Effector CD4-positive, alpha-beta T cell (primary cell): ENCODE measurements at regions not wholly inside any gene's neighbourhood (a gene's known extent, or its start where the extent isn't known, plus 50 kb on each side); places are given as distances from the start of the nearest gene placed in this dataset.

Source experiments
- DNase-seq: peaks from one replicate; pipeline ENCODE4 v3.0.0-alpha.2; 2020

DNA sequence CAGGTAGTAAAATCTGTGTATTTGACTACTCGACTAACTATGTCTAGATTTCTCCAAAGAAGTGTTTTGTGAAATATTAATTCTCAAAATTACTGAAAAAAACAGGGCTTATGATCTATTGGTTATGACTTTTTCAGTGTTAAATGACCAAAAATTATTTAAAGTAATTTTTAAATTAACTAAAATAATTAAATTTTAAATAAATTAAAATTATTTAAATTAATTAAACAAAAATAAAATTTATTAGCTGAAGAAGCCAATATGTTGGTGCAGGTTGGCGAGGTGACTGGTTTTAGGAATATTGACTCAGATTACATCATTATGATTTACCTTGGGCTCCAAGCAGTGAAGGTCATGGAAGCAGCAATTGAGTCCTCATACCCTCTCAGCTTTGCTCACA, 483.2 kb downstream of the PTPRC start:
- no peak for DNase-seq

DNA sequence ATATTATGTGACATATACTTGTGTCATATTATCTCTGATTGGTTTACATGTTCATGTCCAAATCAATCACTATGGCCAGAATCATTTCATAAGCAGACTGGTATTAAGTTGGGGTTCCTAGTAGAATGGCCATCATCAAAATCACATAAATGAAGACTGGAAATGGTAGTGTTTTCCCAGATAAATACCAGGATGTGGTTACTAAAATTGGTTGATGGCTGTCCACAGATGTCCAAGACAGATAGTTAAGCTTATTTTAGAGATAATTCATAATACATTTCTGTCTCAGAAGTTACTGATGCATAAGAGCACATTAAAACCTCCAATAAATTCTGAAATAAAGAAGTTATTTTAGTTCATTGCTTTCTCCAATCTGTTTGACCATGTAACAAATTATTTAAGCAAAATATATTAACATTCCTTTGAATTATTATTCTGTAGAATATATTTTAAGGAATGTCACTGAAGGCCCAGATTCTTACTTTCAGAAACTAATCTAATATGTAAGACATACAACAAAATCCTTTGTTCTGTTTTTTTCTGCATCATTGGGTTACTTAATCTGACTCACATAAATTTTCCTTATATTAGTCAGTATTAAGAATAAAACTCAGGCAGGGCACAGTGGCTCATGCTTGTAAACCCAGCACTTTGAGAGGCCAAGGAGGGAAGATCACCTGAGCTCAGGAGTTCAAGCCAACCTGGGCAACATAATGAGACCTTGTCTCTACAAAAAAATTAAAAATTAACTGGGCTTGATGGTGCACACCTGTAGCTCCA, 483.9 kb downstream of the PTPRC start:
- no peak for DNase-seq

DNA sequence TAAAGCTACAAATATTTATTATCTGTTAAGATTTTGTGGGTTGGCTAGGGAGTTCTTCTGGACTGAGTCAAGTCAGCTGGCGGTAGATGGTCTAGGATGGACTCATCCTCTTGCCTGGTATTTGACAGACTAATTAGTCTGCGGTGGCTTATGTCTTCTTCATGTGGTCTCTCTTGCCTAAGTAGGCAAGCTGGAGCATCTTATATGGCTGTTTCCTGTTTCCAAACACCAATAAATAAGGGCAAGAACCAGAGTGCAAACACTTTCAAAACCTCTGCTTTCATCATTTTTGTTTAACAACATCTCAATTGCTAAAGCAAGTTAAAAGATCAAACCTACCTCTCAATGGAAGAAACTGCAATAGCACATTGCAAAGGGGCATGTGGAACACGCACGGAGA, 484.8 kb downstream of the PTPRC start:
- no peak for DNase-seq

DNA sequence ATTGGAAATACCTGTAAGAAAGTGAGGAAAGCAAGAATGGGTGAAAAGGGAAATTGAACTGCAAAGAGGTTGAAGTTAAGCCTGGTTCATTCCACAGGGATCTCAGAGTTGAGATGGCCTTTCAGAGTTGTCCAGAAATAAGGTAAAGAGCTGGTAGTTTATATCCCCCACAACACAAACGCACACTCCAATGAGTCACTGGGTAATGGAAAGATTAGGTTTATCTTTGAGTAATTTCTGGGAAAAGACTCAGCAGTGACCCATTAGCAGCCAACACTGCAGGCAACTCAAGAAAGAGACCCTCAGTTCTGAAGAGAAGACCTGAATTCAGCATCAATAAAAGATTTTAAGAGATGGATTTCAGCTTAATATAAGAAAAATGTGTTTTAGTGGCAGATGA, 485.5 kb downstream of the PTPRC start:
- no peak for DNase-seq

- DNase-seq, result no peak
These were observed 490.4 kb downstream of the PTPRC start for GRCh38 chr1:199129247-199129646.

GRCh38 chr1:199132006-199132405, 493.2 kb downstream of the PTPRC start:
- DNase-seq, result no peak

GRCh38 chr1:199135901-199136300, 497.1 kb downstream of the PTPRC start:
- DNase-seq, result no peak

GRCh38 chr1:199138061-199138460, 499.2 kb downstream of the PTPRC start:
- no peak for DNase-seq

GRCh38 chr1:199149591-199149990, 510.8 kb downstream of the PTPRC start:
- no peak for DNase-seq

DNA sequence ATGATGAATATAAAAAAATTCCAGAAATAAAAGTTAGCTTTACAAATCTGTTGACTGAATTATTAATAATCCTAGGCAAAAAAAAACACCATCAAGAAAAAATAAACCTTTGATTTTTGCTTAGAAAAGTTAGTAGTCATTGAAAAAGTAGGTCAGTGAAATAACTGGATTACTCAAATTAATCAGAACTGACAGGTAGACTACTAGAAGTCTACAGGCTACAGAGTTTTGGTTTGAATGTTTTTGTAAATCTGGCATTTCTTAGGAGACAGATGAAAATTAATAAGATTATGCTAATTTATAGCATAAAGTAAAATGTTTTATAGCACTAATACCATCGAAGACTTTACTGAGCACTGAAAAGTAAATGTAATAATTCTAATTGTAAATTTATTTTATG, 511.9 kb downstream of the PTPRC start:
- no peak for DNase-seq

DNA sequence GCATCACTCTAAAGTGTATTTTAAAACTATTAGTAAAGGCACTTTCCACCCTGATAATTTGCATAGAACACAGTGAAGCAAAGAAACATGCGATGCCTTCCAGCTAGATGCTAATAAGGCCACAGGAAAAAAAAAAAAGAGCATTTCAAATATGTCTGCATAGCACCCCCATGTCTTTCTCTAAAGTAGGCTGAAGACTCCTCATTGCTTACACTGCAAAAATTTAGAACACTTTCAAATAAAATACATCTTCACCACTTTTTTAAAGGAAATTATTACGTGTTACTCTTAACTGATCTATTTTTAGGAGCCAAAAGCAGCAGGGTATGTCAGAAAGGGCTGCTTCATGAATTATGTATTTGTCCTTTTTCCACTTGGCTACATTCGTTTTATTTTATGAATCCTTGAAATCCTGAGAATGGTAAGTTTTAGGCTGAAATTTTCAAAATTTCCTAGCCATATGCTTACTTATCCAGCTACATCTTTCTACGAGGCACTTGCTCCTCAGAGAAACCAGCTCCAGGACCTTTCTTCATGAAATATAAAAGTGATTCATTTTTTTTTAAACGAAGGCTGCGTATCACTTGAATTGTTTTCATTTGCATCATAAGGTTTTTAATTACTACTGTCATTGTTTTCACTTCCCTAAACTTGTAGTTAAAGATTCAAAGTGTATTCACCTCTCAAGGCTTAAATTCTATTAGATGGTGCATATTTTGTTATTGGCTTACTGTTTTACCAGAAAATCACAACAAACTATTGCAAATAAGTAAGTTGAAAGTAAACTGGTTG, 513.0 kb downstream of the PTPRC start:
- DNase-seq, result no peak

DNA sequence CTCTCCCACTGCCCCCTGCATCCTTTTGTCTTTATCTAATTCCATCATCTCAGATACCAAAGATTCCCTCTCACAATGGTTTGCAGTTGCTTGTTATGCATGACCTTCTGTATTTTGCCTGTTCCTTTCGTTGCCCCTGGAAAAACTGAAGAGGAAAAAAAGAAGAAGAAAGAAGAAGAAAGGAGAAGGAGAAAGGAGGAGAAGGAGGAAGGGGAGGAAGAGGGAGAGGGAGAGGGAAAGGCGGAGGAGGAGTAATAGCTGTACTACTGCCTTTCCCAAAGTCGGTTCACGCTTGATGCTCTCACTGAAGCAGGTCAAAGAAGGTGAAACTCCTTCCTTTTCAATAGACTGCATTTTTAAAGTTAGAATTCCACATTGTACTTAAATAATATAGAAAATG, 513.8 kb downstream of the PTPRC start:
- DNase-seq, result no peak

- DNase-seq, result no peak
These were observed 516.6 kb downstream of the PTPRC start for GRCh38 chr1:199155166-199156019.

- DNase-seq, result no peak
These were observed 518.7 kb downstream of the PTPRC start for GRCh38 chr1:199157494-199157893.

GRCh38 chr1:199160521-199161318, 521.9 kb downstream of the PTPRC start:
- no peak for DNase-seq

GRCh38 chr1:199161319-199161680, 522.5 kb downstream of the PTPRC start:
- DNase-seq, result no peak

GRCh38 chr1:199161766-199162303, 523.0 kb downstream of the PTPRC start:
- DNase-seq, result no peak

- no peak for DNase-seq
These were observed 524.4 kb downstream of the PTPRC start for GRCh38 chr1:199163267-199163666.

DNA sequence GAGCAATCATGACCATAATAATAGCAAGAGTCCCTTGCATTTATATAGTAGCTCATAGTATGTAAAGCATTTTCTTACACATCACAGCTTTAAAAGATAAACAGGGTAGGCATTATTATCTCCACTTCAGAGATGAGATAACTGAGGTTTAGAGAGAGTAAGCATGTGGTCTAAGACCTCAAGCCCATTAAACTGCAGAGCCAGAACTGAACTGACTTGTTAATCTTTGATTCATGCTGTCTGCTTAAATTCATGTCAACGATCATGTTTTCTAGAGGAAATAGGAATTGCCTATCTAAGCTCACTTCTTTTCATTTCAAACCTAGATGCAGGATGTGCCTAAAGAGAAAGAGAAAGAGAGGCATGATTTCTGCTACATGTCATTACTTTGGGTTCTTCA, 524.8 kb downstream of the PTPRC start:
- no peak for DNase-seq

DNA sequence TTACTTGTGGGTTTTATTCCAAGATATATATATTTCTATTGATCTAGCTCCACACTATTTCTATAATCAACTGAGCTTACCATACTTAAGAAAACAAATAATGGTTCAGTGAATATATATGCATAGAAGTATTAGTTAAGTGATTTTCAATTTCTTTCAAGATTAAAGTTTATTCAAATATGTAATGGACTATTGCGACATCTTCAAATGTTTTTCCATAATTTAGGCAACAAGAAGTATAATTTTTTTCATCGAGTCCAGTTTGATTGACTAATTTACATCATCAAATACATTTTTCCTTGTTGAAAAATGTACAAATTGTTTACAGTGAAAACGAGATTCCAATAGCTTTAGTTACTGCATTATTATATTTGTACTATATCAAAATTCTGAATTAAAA, 528.6 kb downstream of the PTPRC start:
- no peak for DNase-seq

- no peak for DNase-seq
These were observed 530.2 kb downstream of the PTPRC start for GRCh38 chr1:199168888-199169585.

DNA sequence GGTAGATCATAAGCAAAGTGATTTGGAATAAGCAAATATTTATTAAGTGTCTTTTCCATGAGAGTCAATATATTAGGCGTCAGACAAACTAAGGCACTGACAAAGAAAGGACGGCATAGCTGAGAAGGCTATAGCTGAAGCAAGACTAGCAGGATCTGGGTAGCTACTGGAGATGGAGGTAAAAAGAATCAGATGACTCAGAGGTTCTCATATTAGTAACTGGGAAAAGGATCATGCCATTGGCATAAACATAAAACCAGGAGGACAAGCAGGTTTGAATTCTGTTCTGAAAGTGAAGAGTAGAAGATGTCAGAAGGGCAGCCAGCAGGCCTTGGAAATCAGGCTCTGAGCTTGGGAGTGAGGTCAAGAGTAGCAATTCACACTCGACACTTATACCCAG, 531.9 kb downstream of the PTPRC start:
- DNase-seq, result no peak
